ENCODE measurements at regions not wholly inside any gene's neighbourhood (a gene's known extent, or its start where the extent isn't known, plus 50 kb on each side); places are given as distances from the start of the nearest gene placed in this dataset.

DNA sequence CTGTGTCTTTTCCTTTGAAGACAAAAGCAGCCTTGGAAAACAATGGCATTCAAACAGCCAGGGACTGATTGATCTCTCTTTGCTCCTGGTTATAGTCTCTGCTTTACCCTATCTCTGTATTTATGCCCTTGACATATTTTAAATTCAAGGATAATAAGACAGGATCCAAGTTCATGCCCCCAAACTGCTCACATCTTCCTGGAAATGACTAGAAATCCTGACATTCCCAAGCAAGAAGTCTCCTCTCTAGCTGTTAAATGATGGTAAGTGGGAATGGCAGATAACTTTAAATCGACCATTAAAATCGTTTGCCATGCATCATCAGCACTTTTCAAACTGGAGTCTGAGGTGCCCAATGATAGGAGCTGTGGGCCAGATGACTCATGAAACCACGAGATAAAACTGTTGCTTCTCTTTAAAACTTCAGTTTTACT, 435.6 kb downstream of the FOXO1 start:
- no peaks in the 10 kb centered on the region for H3K79me2 ChIP-seq (ENCODE audit: control insufficient read depth, insufficient read depth, low read length)
- H3K4me1 ChIP-seq (ENCODE audit: control insufficient read depth, extremely low read depth, insufficient read depth, low read length) = peaks cover 21% of the 10 kb centered on the region
- no peak for DNase-seq (ENCODE audit: low read depth, low spot score)
- FAIRE-seq = no peak
- H3K9me1 ChIP-seq (ENCODE audit: control insufficient read depth, extremely low read depth, insufficient read depth, low read length) = no peaks in the 10 kb centered on the region
- no peak overlapping the region for H3K4me2 ChIP-seq (ENCODE audit: control insufficient read depth, extremely low read depth, insufficient read depth, low read depth, low read length)
- no peak overlapping the region for H3K4me3 ChIP-seq (ENCODE audit: control insufficient read depth in 2 of 3, extremely low read depth in 1 of 3, insufficient read depth in 2 of 3, low read depth in 1 of 3, low read length in 3 of 3)
- dilution Hi-C loops (cut with MboI; ENCODE audit: extremely low pct_ligation_motif_present, low sequenced_read_pairs) = no loop called here
- no peaks in the 10 kb centered on the region for H3K9me3 ChIP-seq (ENCODE audit: control insufficient read depth, low read depth, low read length)
- H3K27ac ChIP-seq (ENCODE audit: control insufficient read depth, insufficient read depth, low read length) = no peak overlapping the region
- H4K20me1 ChIP-seq (ENCODE audit: control insufficient read depth, extremely low read depth, insufficient read depth, low read length) = no peaks in the 10 kb centered on the region
- H3K36me3 ChIP-seq (ENCODE audit: control insufficient read depth in 2 of 2, extremely low read depth in 1 of 2, insufficient read depth in 2 of 2, low read length in 2 of 2) = no peaks in the 10 kb centered on the region
- no peak overlapping the region for H3K9ac ChIP-seq (ENCODE audit: control insufficient read depth, extremely low read depth, insufficient read depth, low read length)
- H3K27me3 ChIP-seq (ENCODE audit: control insufficient read depth, extremely low read depth, insufficient read depth, low read length) = no peaks in the 10 kb centered on the region
- TF ChIP-seq, protein P1, sequence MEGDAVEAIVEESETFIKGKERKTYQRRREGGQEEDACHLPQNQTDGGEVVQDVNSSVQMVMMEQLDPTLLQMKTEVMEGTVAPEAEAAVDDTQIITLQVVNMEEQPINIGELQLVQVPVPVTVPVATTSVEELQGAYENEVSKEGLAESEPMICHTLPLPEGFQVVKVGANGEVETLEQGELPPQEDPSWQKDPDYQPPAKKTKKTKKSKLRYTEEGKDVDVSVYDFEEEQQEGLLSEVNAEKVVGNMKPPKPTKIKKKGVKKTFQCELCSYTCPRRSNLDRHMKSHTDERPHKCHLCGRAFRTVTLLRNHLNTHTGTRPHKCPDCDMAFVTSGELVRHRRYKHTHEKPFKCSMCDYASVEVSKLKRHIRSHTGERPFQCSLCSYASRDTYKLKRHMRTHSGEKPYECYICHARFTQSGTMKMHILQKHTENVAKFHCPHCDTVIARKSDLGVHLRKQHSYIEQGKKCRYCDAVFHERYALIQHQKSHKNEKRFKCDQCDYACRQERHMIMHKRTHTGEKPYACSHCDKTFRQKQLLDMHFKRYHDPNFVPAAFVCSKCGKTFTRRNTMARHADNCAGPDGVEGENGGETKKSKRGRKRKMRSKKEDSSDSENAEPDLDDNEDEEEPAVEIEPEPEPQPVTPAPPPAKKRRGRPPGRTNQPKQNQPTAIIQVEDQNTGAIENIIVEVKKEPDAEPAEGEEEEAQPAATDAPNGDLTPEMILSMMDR (optimal IDR thresholded peaks at IDR 0.05 in 1 of 3, IDR thresholded peaks at IDR 0.05 in 1 of 3, conservative IDR thresholded peaks at IDR 0.05 in 1 of 3; ENCODE audit: extremely low read depth in 1 of 3, insufficient read depth in 2 of 3, low read length in 3 of 3) = no peak
- TF ChIP-seq EZH2 (IDR thresholded peaks at IDR 0.05; ENCODE audit: low read length) = no peak
- no peak overlapping the region for H2AFZ ChIP-seq (ENCODE audit: control insufficient read depth, low read length)

DNA sequence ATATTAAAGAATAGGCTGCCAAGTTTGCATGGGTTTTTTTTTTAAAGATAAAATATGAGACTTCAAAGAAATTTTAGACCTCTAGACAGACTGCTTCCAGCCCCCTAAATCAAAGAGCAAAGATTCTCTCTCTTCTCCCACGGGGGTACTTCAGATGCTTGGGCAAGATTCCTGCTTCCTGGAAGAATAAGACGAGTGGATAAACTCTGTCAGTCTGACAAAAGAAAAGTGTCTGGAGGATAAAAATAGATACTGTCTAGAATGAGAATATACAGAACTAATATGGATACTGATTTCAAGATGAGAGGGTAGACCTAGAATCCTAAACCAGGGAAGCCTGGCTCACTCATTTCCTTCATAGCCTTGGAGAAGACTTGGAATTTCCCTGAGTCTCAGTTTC, 435.1 kb downstream of the FOXO1 start:
- no peak for DNase-seq (ENCODE audit: low read depth, low spot score)
- no peak for TF ChIP-seq EZH2 (IDR thresholded peaks at IDR 0.05; ENCODE audit: low read length)
- TF ChIP-seq, protein P1 (optimal IDR thresholded peaks at IDR 0.05 in 1 of 3, IDR thresholded peaks at IDR 0.05 in 1 of 3, conservative IDR thresholded peaks at IDR 0.05 in 1 of 3; ENCODE audit: extremely low read depth in 1 of 3, insufficient read depth in 2 of 3, low read length in 3 of 3) = no peak
- Histone ChIP-seq H3K9ac (ENCODE audit: control insufficient read depth, extremely low read depth, insufficient read depth, low read length) (no peak overlapping the region), H3K4me3 (ENCODE audit: control insufficient read depth in 2 of 3, extremely low read depth in 1 of 3, insufficient read depth in 2 of 3, low read depth in 1 of 3, low read length in 3 of 3) (no peak overlapping the region), H3K4me2 (ENCODE audit: control insufficient read depth, extremely low read depth, insufficient read depth, low read depth, low read length) (no peak overlapping the region), H4K20me1 (ENCODE audit: control insufficient read depth, extremely low read depth, insufficient read depth, low read length) (no peaks in the 10 kb centered on the region), H3K4me1 (ENCODE audit: control insufficient read depth, extremely low read depth, insufficient read depth, low read length) (peaks cover 25% of the 10 kb centered on the region), H3K36me3 (ENCODE audit: control insufficient read depth in 2 of 2, extremely low read depth in 1 of 2, insufficient read depth in 2 of 2, low read length in 2 of 2) (no peaks in the 10 kb centered on the region), H3K9me3 (ENCODE audit: control insufficient read depth, low read depth, low read length) (no peaks in the 10 kb centered on the region), H2AFZ (ENCODE audit: control insufficient read depth, low read length) (no peak overlapping the region), H3K79me2 (ENCODE audit: control insufficient read depth, insufficient read depth, low read length) (no peaks in the 10 kb centered on the region), H3K27ac (ENCODE audit: control insufficient read depth, insufficient read depth, low read length) (no peak overlapping the region), H3K27me3 (ENCODE audit: control insufficient read depth, extremely low read depth, insufficient read depth, low read length) (no peaks in the 10 kb centered on the region), H3K9me1 (ENCODE audit: control insufficient read depth, extremely low read depth, insufficient read depth, low read length) (no peaks in the 10 kb centered on the region)
- dilution Hi-C loops (cut with MboI; ENCODE audit: extremely low pct_ligation_motif_present, low sequenced_read_pairs) = no loop called here
- FAIRE-seq = no peak

Data from keratinocyte (primary cell).